Activated gamma-delta T cell treated with anti-CD3 and anti-CD28 coated beads, Interleukin-2, amount 50 U/mL, for 16 hours (primary cell): ENCODE measurements at regions not wholly inside any gene's neighbourhood (a gene's known extent, or its start where the extent isn't known, plus 50 kb on each side); places are given as distances from the start of the nearest gene placed in this dataset.
"Not testable (repeated sequence)": the region's sequence is repeated elsewhere in the genome, so short reads cannot be mapped to it uniquely, and the experiment has no call there.

ENCODE experiments used
- DNase-seq: peaks from one replicate; pipeline ENCODE4 v3.0.0-alpha.2; 2020; ENCODE audit warnings: low read depth

GRCh38 chr7:67620216-67620933 is 623.7 kb downstream of the TYW1 start:
- DNase-seq: no peak

GRCh38 chr7:67621704-67622103 is 625.1 kb downstream of the TYW1 start:
- DNase-seq: no peak

GRCh38 chr7:67625257-67625737 is 628.7 kb downstream of the TYW1 start:
- DNase-seq: no peak

GRCh38 chr7:67631476-67631875 is 634.8 kb downstream of the TYW1 start:
- no peak for DNase-seq

- no peak for DNase-seq
Observed at GRCh38 chr7:67635271-67635670, 638.6 kb downstream of the TYW1 start.

- DNase-seq: no peak
Observed at GRCh38 chr7:67636348-67637022, 639.9 kb downstream of the TYW1 start.

GRCh38 chr7:67637023-67637358 is 640.4 kb downstream of the TYW1 start:
- no peak for DNase-seq

- DNase-seq: not testable (repeated sequence)
Observed at GRCh38 chr7:67642542-67642941, 645.9 kb downstream of the TYW1 start.

- no peak for DNase-seq
Observed at GRCh38 chr7:67644151-67644550, 647.5 kb downstream of the TYW1 start.

- no peak for DNase-seq
Observed at GRCh38 chr7:67652937-67653336, 656.3 kb downstream of the TYW1 start.

- no peak for DNase-seq
Observed at GRCh38 chr7:67653856-67654454, 657.3 kb downstream of the TYW1 start.

GRCh38 chr7:67654642-67655041 is 658.0 kb downstream of the TYW1 start:
- no peak for DNase-seq

GRCh38 chr7:67655168-67655567 is 658.5 kb downstream of the TYW1 start:
- DNase-seq: no peak

GRCh38 chr7:67659091-67659490 is 662.5 kb downstream of the TYW1 start:
- DNase-seq: no peak

- DNase-seq: no peak
Observed at GRCh38 chr7:67662804-67663203, 666.2 kb downstream of the TYW1 start.

GRCh38 chr7:67663644-67664043 is 667.0 kb downstream of the TYW1 start:
- DNase-seq: no peak

- not testable (repeated sequence) for DNase-seq
Observed at GRCh38 chr7:67666359-67666758, 669.7 kb downstream of the TYW1 start.

GRCh38 chr7:67671006-67671548 is 674.4 kb downstream of the TYW1 start:
- DNase-seq: no peak

- no peak for DNase-seq
Observed at GRCh38 chr7:67673861-67674260, 677.2 kb downstream of the TYW1 start.

GRCh38 chr7:67674862-67675261 is 678.2 kb downstream of the TYW1 start:
- DNase-seq: not testable (repeated sequence)

- DNase-seq: no peak
Observed at GRCh38 chr7:67675971-67676370, 679.3 kb downstream of the TYW1 start.

GRCh38 chr7:67678419-67678818 is 681.8 kb downstream of the TYW1 start:
- DNase-seq: no peak

- DNase-seq: no peak
Observed at GRCh38 chr7:67683628-67684027, 687.0 kb downstream of the TYW1 start.
